Gastrocnemius medialis (tissue), 4 donors: ENCODE measurements at regions not wholly inside any gene's neighbourhood (a gene's known extent, or its start where the extent isn't known, plus 50 kb on each side); places are given as distances from the start of the nearest gene placed in this dataset.

Experiments used
- POLR2A ChIP-seq, 2 donors: fragments of 450-650 bp; IDR thresholded peaks; one replicate each; pipeline ENCODE4 v1.6.1; 2017; ENCODE audit warnings: antibody characterized with exemption in 2 of 2, mild to moderate bottlenecking in 2 of 2, moderate library complexity in 2 of 2
- TF ChIP-seq, protein P1 (sequence below), 5 experiments: fragments of 450-650 bp in 3 of 5; fragments of 200-600 bp in 2 of 5; sonication (generic) in 2 of 5; IDR thresholded peaks in 4 of 5; conservative IDR thresholded peaks in 1 of 5; 1 replicate in 4 of 5; 2 replicates in 1 of 5; pipeline ENCODE4 v1.5.1; 2016 to 2019; ENCODE audit warnings: antibody characterized with exemption in 5 of 5, mild to moderate bottlenecking in 3 of 5, moderate library complexity in 3 of 5

DNA sequence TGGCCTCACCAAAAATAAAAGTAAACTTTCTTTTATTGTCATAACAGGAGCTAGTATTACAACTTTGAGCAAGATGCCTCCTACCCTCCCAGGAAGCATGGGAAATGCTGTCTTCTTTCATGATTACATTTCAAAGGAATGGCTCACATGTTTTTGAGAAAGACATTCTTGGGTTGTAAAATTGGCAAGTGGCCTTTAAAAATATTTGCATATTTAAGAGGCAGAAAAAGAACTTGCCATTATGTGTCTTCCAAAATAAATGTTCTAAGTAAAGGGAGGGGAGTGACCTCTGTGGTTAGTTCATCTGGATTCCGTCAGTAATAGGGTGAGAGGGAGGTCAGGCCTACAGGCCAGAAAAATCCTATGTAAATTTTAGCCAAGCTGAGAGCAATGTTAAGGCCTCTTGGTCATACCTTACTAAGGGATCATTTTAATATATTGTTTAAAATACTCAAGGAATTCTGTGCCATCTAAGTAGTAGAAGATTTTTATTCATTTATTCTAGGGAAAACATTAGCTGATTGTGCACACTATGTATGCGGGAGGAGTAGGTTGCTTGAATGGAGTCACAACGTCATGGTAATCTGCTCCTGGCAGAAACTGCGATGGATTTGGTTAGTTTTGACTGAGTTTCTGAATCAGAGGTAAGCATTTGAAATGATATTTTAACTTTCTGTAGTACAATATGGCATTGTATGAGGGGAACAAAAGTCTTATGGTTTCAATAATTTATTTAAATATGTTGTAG, 1485.7 kb upstream of the CDH9 start:
- TF ChIP-seq, protein P1, sequence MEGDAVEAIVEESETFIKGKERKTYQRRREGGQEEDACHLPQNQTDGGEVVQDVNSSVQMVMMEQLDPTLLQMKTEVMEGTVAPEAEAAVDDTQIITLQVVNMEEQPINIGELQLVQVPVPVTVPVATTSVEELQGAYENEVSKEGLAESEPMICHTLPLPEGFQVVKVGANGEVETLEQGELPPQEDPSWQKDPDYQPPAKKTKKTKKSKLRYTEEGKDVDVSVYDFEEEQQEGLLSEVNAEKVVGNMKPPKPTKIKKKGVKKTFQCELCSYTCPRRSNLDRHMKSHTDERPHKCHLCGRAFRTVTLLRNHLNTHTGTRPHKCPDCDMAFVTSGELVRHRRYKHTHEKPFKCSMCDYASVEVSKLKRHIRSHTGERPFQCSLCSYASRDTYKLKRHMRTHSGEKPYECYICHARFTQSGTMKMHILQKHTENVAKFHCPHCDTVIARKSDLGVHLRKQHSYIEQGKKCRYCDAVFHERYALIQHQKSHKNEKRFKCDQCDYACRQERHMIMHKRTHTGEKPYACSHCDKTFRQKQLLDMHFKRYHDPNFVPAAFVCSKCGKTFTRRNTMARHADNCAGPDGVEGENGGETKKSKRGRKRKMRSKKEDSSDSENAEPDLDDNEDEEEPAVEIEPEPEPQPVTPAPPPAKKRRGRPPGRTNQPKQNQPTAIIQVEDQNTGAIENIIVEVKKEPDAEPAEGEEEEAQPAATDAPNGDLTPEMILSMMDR (IDR thresholded peaks at IDR 0.05 in 4 of 5, conservative IDR thresholded peaks at IDR 0.05 in 1 of 5) = no peak
- TF ChIP-seq POLR2A (IDR thresholded peaks at IDR 0.05) = no peak
